ENCODE measurements at regions not wholly inside any gene's neighbourhood (a gene's known extent, or its start where the extent isn't known, plus 50 kb on each side); places are given as distances from the start of the nearest gene placed in this dataset.

DNA sequence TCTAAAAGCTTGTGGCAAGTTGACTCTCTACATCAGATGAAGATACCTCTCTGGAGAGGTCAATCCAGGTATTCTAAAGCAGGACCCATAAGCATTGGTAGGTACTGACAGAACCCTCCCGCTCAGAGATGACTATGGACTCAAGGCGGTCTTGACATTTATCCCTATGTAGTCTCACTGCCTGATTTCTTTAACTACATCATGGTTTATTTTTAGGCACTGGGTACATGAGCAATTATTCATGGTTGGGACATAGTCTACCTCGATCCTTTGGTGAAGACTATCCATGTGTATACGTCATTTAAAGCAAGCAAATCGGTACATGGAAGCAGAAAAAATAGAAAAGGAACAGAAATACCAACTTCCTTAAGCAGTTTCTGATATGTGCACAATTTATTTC lies 136.2 kb upstream of the TAB2 start:
- DNase-seq = no peak

DNA sequence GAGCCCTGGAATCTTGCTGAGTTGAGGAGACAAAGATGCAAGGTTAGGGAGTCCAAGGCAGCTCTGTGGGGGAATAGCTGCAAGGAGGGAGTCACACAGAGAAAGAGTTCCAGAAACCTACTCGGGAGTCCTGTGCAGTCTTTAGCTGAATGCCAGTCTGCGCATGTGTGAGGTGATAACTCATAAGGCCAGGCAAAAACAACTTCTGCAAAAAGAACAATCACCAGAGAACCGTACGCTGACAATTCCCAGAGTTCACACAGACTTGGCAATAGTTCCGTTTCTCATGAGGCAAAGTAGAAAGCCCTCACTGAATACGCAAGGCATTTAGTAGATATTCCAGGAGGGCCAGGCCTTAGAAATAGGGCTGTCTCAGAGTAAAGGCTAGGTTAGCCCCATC lies 135.2 kb upstream of the TAB2 start:
- no peak for DNase-seq

DNA sequence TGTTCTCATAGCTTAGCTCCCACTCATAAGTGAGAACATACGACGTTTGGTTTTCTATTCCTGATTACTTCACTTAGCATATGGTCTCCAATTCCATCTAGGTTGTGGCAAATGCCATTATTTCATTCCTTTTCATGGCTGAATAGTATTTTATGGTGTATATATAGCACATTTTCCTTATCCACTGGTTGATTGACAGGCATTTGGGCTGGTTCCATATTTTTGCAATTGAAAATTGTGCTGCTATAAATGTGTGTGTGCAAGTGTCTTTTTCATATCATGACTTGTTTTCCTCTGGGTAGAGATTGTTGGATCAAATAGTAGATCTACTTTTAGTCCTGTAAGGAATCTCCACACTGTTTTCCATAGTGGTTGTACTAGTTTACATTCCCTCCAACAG lies 133.0 kb upstream of the TAB2 start:
- no peak for DNase-seq

DNA sequence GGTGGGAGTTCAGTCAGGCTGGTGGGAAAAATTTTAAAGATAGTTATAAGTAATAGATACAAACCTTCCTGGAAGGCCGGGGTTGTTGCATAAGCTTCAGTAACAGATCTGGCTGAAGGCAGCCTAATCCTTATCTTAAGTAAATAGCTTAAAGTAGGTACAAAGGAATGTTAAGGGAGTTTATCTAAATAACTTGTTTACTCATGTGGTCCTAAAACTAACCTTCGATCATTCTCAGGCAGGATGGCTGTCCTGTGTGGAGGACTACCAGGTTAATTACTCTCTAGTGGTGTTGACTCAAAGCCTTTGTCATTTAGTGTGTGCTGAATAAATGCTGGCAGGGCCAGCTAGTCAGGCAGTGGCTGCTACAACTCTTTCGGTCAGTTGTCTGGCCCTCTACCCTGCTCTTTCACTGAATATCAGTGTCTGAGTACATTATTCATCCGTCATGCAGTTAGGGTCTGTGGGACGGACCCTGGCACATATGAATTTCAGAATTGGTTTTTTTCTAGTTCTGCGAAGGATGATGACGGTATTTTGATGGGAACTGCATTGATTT lies 131.6 kb upstream of the TAB2 start:
- DNase-seq = no peak

DNA sequence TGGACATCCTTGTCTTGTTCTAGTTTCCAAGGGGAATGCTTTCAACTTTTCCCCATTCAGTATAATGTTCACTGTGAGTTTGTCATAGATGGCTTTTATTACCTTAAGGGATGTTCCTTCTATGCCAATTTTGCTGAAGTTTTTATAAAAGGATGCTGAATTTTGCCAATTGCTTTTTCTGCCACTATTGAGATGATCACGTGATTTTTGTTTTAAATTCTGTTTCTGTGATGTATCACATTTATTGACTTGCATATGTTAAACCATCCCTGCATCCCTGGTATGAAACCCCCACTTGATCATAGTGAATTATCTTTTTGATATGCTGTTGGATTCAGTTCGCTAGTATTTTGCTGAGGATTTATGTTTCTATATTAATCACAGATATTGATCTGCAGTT lies 130.6 kb upstream of the TAB2 start:
- DNase-seq = no peak

DNA sequence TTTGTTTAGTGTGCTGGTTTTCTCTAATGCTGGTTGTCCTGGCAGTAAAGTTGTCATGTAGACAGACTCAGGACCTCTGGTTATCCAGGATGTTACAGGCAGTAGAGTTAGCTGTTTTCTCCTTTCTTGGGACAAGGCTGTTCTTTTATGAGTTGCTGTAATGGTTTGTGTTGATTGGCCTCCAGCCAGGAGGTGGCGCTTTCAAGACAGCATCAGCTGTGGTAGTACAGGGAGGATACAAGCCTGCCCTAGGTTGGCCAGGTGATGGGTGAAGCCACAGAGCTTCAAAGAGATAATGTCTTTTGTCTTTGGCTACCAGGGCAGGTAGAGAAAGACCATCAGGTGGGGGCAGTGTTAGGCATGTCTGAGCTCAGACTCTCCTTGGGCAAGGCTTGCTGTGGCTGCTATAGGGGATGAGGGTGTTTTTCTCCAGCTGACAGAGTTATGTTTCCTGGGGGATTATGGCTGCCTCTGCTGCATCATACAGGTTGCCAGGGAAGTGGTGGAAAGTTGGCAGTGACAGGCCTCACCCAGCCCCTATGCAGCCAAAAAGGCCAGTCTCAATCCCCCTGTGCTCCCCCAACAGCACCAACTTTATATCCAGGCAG lies 127.2 kb upstream of the TAB2 start:
- no peak for DNase-seq

DNA sequence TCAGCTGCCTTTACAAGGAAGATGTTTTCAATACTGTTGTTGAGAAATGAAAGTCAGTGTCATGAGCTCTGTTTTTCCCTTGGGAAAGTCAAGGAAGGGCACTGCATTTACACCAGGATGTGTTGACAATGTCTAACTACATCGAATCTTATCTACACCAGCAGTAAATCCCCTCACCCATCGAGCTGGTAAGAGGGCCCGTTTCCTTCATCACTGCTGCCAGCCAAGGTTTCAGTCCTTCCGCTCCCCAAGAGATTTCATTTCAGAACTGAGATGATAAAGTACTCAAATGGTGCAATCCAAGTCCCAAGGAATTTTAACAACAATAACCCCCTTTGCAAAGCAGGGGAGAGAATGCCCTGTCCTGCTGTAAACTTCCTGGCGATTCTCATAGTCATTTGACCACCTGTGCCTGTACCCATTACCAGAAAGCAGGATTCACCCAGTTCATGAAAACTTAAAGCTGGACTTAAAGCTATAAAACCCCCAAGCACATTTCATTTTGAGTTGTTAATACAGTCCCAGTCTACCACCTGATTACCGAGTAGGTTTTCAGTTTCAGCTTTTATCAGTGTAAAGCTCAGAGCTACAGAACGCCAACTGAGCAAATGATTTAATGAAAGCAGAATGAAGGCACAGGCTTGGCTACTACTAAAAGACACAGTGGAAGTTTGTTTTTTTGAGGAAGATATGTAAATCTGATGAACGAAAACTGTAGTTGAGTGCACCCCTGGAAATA lies 122.5 kb upstream of the TAB2 start:
- DNase-seq = no peak

DNA sequence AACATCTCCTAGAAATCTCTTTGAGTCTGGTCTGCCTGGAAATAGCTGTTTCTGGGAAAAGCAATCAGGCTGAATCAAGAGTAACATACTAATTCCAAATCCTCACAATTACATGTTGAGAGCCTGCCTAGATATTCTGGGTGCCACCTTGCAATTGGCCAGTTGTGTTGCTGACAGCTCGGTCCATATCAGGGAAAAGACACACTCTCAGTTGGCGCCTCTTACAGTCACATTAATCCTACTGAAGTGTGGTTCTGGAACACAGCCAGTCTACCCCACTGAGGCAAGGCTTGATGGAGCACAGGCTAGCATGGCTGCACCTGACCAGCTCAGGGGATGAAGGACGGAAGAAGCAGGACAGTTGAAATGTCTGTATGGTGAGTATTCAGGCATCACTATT lies 121.4 kb upstream of the TAB2 start:
- peak in 1 of 58 donors; percentile 22 for DNase-seq

DNA sequence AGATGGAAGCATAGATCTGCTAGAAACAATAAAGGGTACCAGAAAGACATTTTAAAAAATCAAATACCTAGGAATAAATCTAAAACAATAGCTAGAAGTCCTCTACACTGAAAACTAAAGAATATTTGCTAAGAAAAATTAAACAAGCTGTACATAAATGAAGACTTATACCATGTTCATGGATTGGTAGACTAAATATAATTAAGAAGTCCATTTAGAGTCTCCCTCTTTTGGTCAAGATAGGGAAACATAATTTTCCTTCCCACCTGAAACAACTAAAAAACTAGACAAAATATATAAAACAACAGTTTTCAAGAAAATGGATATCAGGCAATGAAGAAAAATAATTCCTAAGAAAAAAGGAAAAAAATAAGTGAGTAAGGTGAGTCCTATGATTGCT lies 120.0 kb upstream of the TAB2 start:
- no peak for DNase-seq

DNA sequence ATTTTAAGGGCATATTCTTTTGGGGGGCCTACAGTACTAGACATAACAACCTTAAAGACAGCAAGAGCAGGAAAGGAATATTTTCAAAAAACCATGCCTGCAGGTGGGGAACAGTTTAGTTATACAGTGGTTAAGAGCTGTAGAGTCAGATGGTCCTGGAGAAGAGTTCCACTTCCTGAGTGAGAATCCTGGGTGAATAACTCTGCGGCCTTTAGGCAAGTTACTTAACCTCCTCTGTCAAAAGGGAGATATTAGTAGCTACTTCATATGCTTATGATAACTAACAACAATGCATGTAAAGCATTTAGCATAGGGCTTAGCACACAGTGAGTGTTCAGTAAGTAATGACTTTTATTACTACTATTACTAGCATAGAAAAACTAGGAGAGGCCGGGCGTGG lies 119.2 kb upstream of the TAB2 start:
- no peak for DNase-seq

DNA sequence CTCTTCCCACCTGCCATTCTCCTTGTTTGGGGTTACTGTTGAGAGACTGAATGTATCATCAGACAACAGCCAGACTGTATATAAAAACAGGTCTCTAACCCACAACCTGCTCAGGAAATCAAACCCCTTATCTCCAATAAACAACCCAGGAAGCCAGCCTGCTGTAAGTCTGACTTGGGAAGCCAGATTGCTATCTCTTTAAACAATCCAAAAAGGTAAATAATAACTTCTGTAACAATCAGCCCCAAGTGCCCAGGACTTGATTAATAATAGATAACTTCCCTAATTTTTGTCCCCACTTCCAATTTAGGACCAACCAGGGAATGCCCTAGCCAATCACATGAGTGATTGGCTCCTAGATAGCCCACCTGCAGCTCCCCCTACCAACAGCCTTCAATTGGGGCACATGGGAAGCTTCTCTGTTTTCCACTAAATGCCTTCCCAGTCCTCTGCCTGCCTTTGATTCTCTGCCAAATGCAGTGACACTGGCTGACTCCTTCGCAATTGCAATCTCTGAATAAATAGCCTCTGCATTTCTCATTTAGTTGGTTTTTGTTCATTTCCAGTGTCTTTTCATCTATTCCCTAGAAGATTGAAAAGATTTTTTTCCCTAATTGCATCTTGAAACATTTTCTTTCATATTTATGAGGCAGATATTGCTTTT lies 117.1 kb upstream of the TAB2 start:
- peak in 8 of 58 donors; percentile 8 to 31 (median 24) for DNase-seq

DNA sequence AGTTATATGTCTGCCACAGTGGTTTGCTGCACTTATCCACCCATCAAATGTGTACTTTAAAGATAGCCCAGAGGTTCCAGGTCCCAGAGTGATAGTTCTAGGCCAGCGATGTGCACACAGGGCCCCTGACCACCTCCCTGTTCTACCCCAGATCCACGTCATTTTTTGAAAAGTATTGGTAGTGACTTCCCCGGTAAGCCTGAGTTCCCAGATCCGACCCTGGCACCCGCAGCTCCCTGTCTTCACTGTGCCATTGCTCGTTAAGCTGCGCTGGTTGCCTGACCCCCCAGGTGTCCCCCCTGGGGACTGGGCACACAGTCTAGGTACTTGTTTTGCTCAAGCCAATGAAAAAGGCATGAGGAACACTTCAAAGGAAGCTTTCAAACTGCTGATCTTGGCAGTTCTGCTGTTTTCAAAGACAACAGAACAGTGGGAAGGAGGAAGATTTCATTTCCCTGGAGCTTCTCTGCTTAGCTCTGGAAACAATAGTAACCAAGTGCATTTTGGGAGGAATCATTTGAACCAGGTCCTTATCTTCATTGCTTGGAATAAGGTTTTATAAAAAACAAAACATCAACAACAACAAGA lies 116.3 kb upstream of the TAB2 start:
- DNase-seq = peak in 22 of 58 donors; percentile 4 to 67 (median 28)

DNA sequence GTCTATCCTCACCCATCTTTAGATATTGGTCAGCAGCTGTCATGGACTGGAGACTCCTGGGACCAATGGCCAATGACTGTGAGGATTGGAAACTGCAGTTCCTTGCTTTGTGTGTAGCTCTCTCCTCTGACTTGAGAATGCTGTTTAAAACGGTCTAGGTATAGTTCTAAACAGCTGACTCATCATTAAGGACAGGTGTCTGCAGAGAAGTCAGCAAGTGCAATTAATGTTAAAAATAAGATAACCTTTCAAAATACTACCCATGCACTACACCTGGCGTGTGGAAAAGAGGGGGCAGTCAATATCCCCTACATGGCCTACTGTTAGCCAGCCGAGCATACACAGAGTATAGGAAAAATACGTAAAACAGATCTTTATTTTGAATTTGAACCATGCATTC lies 115.4 kb upstream of the TAB2 start:
- no peak for DNase-seq

DNA sequence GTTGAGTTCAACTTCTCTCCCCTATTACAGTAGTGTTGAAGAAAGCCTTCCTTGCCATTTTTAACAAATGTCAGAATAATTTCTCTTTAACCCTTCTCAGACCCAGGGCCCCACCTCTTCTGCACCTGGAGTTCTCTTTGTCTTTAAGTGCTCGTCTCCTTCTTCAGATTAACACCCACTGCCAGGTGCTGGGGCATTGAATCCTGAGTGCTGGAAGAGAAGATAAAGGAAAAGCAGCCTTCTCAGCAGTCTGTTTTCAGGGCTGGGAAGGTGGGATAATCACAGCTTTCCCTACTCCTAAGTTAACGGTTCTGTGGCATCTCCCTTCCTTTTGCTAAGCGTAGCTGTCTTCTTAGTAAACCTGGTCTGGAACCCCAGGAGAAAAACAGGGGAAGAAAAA lies 114.6 kb upstream of the TAB2 start:
- no peak for DNase-seq

DNA sequence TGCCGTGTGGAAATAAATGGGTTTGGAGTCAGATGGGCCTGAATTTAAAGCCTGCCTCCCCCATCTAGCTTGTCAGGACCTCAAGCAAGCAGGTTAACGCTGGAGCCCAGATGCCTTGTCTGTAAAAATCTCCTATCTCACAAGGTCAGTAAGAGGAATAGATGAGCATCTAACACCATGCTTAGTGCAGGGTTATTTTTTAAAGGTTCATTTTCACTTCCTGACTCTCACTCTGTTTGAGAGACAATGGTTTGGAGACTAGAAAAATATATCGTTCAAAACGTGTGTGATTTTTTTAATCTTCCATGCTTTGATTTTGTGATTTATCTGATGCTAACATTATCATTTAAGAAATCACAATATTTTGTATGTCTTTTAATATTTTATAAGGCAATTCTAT lies 114.0 kb upstream of the TAB2 start:
- DNase-seq = no peak

DNA sequence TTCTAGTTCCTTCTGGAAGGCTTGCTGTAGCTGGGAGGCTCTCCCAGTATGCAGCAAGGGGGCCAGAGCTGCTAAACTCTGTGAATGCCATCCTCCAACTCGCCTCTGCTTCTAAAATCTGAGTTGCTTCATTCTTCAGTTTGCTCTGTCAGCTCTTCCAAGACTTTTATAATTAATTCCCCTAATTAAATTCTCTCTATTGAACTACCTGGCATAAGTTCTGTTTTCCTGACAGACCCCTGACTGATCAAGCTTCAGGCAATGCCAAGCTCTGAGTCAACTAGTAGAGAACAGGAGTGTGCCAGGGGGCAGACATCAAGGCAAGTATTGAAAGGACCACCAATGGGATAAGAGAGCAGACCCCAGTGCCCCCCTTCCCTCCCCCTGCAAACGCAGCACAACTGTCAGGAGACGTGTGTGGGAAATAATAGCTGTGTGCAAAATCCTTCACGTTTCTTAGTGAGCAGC lies 109.3 kb upstream of the TAB2 start:
- peak in 24 of 58 donors; percentile 18 to 87 (median 54) for DNase-seq

DNA sequence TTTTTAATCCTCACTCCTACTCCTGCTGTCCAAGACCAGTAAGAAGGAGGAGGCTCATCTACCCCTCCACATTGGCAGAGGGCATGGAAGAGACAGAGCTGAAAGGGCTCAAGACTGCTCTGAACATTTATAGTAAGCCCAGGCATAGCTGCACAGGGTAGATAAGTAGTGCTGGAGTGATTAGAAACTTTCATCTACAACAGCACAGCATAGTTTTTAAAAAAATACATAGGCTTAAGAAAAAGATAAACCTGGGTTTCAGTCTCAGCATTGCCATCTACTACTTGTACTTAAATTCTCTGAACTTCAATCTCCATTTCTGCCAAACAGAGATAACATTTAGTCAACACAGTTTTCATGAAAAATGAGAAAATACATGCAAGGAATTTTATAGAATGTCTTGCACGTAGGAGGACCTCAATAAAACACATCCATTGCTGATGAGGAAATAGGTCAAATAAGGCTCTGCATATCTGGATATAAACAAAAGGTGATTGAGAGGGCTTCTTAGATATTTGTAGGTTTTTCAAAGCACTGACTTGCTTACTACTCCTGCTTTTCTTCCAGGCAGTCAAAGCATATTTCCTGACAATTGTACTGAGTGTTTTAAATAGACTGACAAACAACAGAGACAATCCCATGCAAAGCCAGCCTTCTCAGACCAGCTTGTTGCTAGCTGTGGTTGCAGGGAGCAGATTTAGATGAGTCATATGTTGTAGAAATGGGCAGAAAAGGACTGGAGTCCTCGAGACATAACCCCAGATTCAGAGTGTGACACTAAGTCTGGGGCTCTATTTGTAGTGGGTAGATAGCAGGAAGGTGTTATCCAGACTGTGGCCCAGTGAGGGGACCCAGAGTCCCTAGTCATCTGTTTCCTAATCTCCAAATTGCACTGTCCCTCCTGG lies 107.4 kb upstream of the TAB2 start:
- DNase-seq = no peak

DNA sequence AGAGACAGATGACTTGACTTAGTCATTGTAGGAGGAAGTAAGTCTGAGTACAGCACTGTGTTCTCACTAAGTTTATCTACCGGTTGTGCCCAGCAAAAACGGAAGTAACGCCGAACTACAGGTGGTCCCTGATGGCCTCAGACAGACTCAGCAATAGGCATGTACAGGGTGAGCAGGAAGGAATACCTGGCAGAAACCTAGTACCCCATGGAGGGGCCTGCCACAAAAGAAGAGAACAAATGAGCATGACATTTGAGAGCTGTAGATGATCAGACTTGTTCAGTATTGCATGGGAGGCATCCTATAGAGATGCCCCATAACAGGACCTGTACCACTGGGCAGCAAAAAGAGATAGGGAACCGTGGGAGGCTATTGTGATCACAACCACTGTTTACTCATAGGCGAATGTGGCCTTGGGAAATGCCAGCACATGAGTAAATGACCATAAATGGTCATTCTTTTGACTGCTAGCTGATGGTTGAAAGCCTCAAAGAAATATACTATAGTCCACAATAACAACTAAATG lies 106.4 kb upstream of the TAB2 start:
- no peak for DNase-seq

DNA sequence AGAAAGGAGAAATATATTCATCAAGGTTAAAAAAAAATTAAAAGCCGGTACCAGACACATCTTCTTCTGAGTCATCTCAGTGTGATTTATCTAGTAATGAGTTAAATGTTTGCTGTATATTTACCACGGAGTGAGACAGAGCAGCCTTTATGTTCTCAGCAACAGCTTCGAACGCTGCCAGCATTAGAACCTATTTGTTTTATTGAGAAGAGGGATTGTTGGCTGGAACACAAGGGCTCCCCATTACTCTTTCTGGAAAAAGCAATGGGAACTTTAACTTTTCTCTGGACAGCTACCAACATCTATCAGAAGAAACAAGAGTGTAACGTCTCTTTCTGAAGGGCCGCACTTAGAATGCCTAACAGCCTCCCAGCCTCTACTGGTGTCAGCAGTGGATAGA lies 105.3 kb upstream of the TAB2 start:
- DNase-seq = peak in 13 of 58 donors; percentile 16 to 85 (median 44)
